ENCODE measurements at regions not wholly inside any gene's neighbourhood (a gene's known extent, or its start where the extent isn't known, plus 50 kb on each side); places are given as distances from the start of the nearest gene placed in this dataset.

- H3K36me3 ChIP-seq (replicated peaks; ENCODE audit: low read depth, low read length), result no peaks in the 10 kb centered on the region
- no peak overlapping the region for H2AFZ ChIP-seq (ENCODE audit: low read depth, low read length)
- no peak overlapping the region for H3K27ac ChIP-seq (ENCODE audit: low read length)
- no peak for TF ChIP-seq CTCF (IDR thresholded peaks at IDR 0.05; ENCODE audit: low read depth, low read length)
- TF ChIP-seq EZH2phosphoT487 (IDR thresholded peaks at IDR 0.05; ENCODE audit: low read depth), result no peak
- H3K9me3 ChIP-seq (ENCODE audit: insufficient read depth, low read length), result no peaks in the 10 kb centered on the region
- no peaks in the 10 kb centered on the region for H3K79me2 ChIP-seq (ENCODE audit: low read length)
- H3K27me3 ChIP-seq (ENCODE audit: low read depth, low read length), result no peaks in the 10 kb centered on the region
- H3K4me3 ChIP-seq (ENCODE audit: low read length), result no peak overlapping the region
- H3K4me1 ChIP-seq (ENCODE audit: low read length), result peaks cover 3% of the 10 kb centered on the region
- no peak overlapping the region for H3K4me2 ChIP-seq (ENCODE audit: low read length)
- no peak overlapping the region for H3K9ac ChIP-seq (ENCODE audit: low read length)
- no peaks in the 10 kb centered on the region for H4K20me1 ChIP-seq (ENCODE audit: insufficient read depth, low read length)
Measured at GRCh38 chr6:4397307-4397706, 261.9 kb upstream of the ECI2 start.

GRCh38 chr6:4396044-4396443 lies 260.7 kb upstream of the ECI2 start:
- H3K36me3 ChIP-seq (replicated peaks; ENCODE audit: low read depth, low read length), result no peaks in the 10 kb centered on the region
- H3K4me2 ChIP-seq (ENCODE audit: low read length), result no peak overlapping the region
- no peak overlapping the region for H2AFZ ChIP-seq (ENCODE audit: low read depth, low read length)
- H3K9me3 ChIP-seq (ENCODE audit: insufficient read depth, low read length), result no peaks in the 10 kb centered on the region
- H3K27ac ChIP-seq (ENCODE audit: low read length), result no peak overlapping the region
- H3K27me3 ChIP-seq (ENCODE audit: low read depth, low read length), result no peaks in the 10 kb centered on the region
- no peak overlapping the region for H3K9ac ChIP-seq (ENCODE audit: low read length)
- H3K4me3 ChIP-seq (ENCODE audit: low read length), result no peak overlapping the region
- no peaks in the 10 kb centered on the region for H3K4me1 ChIP-seq (ENCODE audit: low read length)
- H3K79me2 ChIP-seq (ENCODE audit: low read length), result no peaks in the 10 kb centered on the region
- H4K20me1 ChIP-seq (ENCODE audit: insufficient read depth, low read length), result no peaks in the 10 kb centered on the region
- no peak for TF ChIP-seq CTCF (IDR thresholded peaks at IDR 0.05; ENCODE audit: low read depth, low read length)
- no peak for TF ChIP-seq EZH2phosphoT487 (IDR thresholded peaks at IDR 0.05; ENCODE audit: low read depth)

GRCh38 chr6:4395386-4395785 lies 260.0 kb upstream of the ECI2 start:
- no peaks in the 10 kb centered on the region for H3K36me3 ChIP-seq (replicated peaks; ENCODE audit: low read depth, low read length)
- H3K4me3 ChIP-seq (ENCODE audit: low read length), result no peak overlapping the region
- H4K20me1 ChIP-seq (ENCODE audit: insufficient read depth, low read length), result no peaks in the 10 kb centered on the region
- no peaks in the 10 kb centered on the region for H3K79me2 ChIP-seq (ENCODE audit: low read length)
- no peak overlapping the region for H3K9ac ChIP-seq (ENCODE audit: low read length)
- H3K4me1 ChIP-seq (ENCODE audit: low read length), result no peaks in the 10 kb centered on the region
- no peaks in the 10 kb centered on the region for H3K27me3 ChIP-seq (ENCODE audit: low read depth, low read length)
- TF ChIP-seq CTCF (IDR thresholded peaks at IDR 0.05; ENCODE audit: low read depth, low read length), result no peak
- H3K9me3 ChIP-seq (ENCODE audit: insufficient read depth, low read length), result no peaks in the 10 kb centered on the region
- no peak overlapping the region for H3K27ac ChIP-seq (ENCODE audit: low read length)
- no peak overlapping the region for H3K4me2 ChIP-seq (ENCODE audit: low read length)
- no peak overlapping the region for H2AFZ ChIP-seq (ENCODE audit: low read depth, low read length)

GRCh38 chr6:4394786-4395185 lies 259.4 kb upstream of the ECI2 start:
- no peaks in the 10 kb centered on the region for H3K9me3 ChIP-seq (ENCODE audit: insufficient read depth, low read length)
- no peak overlapping the region for H3K9ac ChIP-seq (ENCODE audit: low read length)
- no peak overlapping the region for H3K4me3 ChIP-seq (ENCODE audit: low read length)
- H3K27me3 ChIP-seq (ENCODE audit: low read depth, low read length), result no peaks in the 10 kb centered on the region
- H3K27ac ChIP-seq (ENCODE audit: low read length), result no peak overlapping the region
- H3K4me1 ChIP-seq (ENCODE audit: low read length), result no peaks in the 10 kb centered on the region
- no peak overlapping the region for H2AFZ ChIP-seq (ENCODE audit: low read depth, low read length)
- H3K79me2 ChIP-seq (ENCODE audit: low read length), result no peaks in the 10 kb centered on the region
- no peaks in the 10 kb centered on the region for H3K36me3 ChIP-seq (replicated peaks; ENCODE audit: low read depth, low read length)
- TF ChIP-seq EZH2phosphoT487 (IDR thresholded peaks at IDR 0.05; ENCODE audit: low read depth), result no peak
- TF ChIP-seq CTCF (IDR thresholded peaks at IDR 0.05; ENCODE audit: low read depth, low read length), result no peak
- H3K4me2 ChIP-seq (ENCODE audit: low read length), result no peak overlapping the region
- no peaks in the 10 kb centered on the region for H4K20me1 ChIP-seq (ENCODE audit: insufficient read depth, low read length)
